Panc1 (cell line): ENCODE measurements at regions not wholly inside any gene's neighbourhood (a gene's known extent, or its start where the extent isn't known, plus 50 kb on each side); places are given as distances from the start of the nearest gene placed in this dataset.

ENCODE experiments used
- ATAC-seq: fragments of 200-7000 bp; cut with Tn5 transposase; 2 replicates; pipeline ENCODE4 v1.9.1; 2020; ENCODE audit warnings: mild to moderate bottlenecking, moderate library complexity
- BruUV-seq: library from RNA; stranded (reverse); fragments of 400-500 nt; replicated peaks from 2 replicates; lab custom pipeline; 2021; lab: Mats Ljungman, UMichigan
- CTCF ChIA-PET: fragments of 300-600 bp; sonication (Branson Sonifier 250); formaldehyde crosslinking; loops from one replicate; lab custom pipeline; 2022; ENCODE audit warnings: antibody characterized with exemption; lab: Charles Lee
- POLR2A ChIA-PET: fragments of 300-600 bp; sonication (Branson Sonifier 250); formaldehyde crosslinking; loops from one replicate; lab custom pipeline; 2022; ENCODE audit warnings: antibody characterized with exemption; lab: Charles Lee
- DNase-seq: peaks from one replicate; pipeline ENCODE4 v3.0.0-alpha.2; 2010; ENCODE audit warnings: low read depth, low spot score
- H3K27ac ChIP-seq: 2 replicates; pipeline ENCODE4 v1.5.1; 2011; ENCODE audit warnings: mild to moderate bottlenecking, low read length, inconsistent platforms
- H3K27me3 ChIP-seq: fragments of 200-500 bp; sonication (Bioruptor generic); 2 replicates; pipeline ENCODE4 v1.6.0; 2014; ENCODE audit warnings: low read length, inconsistent platforms; ENCODE audit not compliant: control insufficient read depth, insufficient read depth
- H3K36me3 ChIP-seq: fragments of 200-500 bp; sonication (Bioruptor generic); 2 replicates; pipeline ENCODE4 v1.5.1; 2014; ENCODE audit warnings: inconsistent platforms, mild to moderate bottlenecking, low read length, moderate library complexity; ENCODE audit not compliant: control insufficient read depth, insufficient read depth
- H3K4me1 ChIP-seq: 2 replicates; pipeline ENCODE4 v1.5.1; 2011; ENCODE audit warnings: inconsistent platforms, mild to moderate bottlenecking, low read length, moderate library complexity; ENCODE audit not compliant: control insufficient read depth, insufficient read depth
- H3K4me3 ChIP-seq, 2 experiments: 2 replicates each; pipeline ENCODE4 v1.5.1; 2011 to 2012; ENCODE audit warnings: low read depth in 2 of 2, low read length in 2 of 2, mild to moderate bottlenecking in 2 of 2, inconsistent platforms in 1 of 2, moderate library complexity in 1 of 2
- H3K9me3 ChIP-seq: fragments of 200-500 bp; sonication (Bioruptor generic); 2 replicates; pipeline ENCODE4 v1.5.1; 2014; ENCODE audit warnings: low read depth, mild to moderate bottlenecking, inconsistent platforms, low read length, moderate library complexity; ENCODE audit not compliant: control insufficient read depth, insufficient read depth
- POLR2AphosphoS5 ChIP-seq: IDR thresholded peaks from 2 replicates; pipeline ENCODE4 v1.6.1; 2012; ENCODE audit warnings: mild to moderate bottlenecking, low read depth, low read length, moderate library complexity
- SIN3A ChIP-seq: IDR thresholded peaks from 2 replicates; pipeline ENCODE4 v1.6.1; 2012; ENCODE audit warnings: low read depth, mild to moderate bottlenecking, low read length, moderate library complexity, borderline replicate concordance; ENCODE audit not compliant: insufficient read depth
- TCF7L2 ChIP-seq: IDR thresholded peaks from 2 replicates; pipeline ENCODE4 v1.6.1; 2011; ENCODE audit warnings: mild to moderate bottlenecking, low read depth, low read length, inconsistent platforms
- in situ Hi-C: cut with HindIII; loops from 2 replicates; pipeline ENCODE4 v1.10.0; 2016; ENCODE audit warnings: low sequenced_read_pairs, low pct_unique_long_range_greater_than_20kb
- intact Hi-C: fragments of 100-400 bp; cut with micrococcal nuclease; formaldehyde crosslinking; loops from one replicate; pipeline ENCODE4 v1.10.0; 2022; ENCODE audit not compliant: unreplicated experiment
- TF ChIP-seq, protein P1 (sequence below): fragments of 450-650 bp; IDR thresholded peaks from 2 replicates; pipeline ENCODE4 v1.5.1; 2017; ENCODE audit warnings: mild to moderate bottlenecking
- TF ChIP-seq, protein P2 (sequence below), 2 experiments: IDR thresholded peaks; 2 replicates each; pipeline ENCODE4 v1.6.1; 2011 to 2012; ENCODE audit warnings: low read depth in 2 of 2, control low read depth in 1 of 2, low read length in 1 of 2, mild to moderate bottlenecking in 1 of 2, moderate library complexity in 1 of 2; ENCODE audit not compliant: insufficient read depth in 1 of 2

DNA sequence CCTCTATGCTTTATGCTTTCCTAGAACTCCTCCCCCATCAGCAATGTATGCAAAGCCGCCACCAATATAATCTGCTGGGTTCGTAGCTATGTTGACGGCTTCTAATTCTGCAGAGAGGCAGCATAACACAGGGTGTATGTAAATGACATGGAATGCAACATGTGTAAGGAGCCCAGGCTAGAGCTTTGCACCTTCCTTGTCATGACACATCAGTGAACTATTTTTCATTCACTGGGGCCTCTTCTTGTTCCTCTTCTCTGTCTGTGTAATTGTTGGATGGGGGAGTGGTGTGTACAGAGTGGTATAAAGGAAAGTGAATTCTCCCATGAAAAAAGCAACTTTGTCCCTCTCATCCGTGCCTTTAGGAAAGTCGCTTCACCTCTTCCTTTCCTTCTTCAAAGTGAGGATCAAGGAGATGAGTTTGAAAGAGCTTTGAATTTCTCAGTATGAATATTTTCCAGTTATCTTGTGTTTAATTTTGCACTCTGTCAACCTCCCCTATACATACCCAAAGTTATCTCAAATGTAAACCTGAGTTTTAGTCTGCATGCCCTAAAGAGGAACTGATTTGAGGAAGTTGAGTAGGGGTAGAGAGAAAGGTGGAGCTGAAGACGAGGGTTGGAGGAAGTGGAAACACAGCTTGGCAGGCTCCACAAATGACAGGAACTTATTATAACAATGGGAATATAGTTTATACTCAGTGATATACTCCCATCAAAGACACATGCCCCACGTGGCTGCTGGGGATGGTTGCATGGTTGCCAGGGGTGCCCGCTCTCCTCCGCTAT lies 74.9 kb upstream of the ARL4C start:
- TF ChIP-seq POLR2AphosphoS5 (no peak), SIN3A (no peak), TCF7L2 (no peak)
- TF ChIP-seq, protein P1, sequence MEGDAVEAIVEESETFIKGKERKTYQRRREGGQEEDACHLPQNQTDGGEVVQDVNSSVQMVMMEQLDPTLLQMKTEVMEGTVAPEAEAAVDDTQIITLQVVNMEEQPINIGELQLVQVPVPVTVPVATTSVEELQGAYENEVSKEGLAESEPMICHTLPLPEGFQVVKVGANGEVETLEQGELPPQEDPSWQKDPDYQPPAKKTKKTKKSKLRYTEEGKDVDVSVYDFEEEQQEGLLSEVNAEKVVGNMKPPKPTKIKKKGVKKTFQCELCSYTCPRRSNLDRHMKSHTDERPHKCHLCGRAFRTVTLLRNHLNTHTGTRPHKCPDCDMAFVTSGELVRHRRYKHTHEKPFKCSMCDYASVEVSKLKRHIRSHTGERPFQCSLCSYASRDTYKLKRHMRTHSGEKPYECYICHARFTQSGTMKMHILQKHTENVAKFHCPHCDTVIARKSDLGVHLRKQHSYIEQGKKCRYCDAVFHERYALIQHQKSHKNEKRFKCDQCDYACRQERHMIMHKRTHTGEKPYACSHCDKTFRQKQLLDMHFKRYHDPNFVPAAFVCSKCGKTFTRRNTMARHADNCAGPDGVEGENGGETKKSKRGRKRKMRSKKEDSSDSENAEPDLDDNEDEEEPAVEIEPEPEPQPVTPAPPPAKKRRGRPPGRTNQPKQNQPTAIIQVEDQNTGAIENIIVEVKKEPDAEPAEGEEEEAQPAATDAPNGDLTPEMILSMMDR, result no peak
- TF ChIP-seq, protein P2, sequence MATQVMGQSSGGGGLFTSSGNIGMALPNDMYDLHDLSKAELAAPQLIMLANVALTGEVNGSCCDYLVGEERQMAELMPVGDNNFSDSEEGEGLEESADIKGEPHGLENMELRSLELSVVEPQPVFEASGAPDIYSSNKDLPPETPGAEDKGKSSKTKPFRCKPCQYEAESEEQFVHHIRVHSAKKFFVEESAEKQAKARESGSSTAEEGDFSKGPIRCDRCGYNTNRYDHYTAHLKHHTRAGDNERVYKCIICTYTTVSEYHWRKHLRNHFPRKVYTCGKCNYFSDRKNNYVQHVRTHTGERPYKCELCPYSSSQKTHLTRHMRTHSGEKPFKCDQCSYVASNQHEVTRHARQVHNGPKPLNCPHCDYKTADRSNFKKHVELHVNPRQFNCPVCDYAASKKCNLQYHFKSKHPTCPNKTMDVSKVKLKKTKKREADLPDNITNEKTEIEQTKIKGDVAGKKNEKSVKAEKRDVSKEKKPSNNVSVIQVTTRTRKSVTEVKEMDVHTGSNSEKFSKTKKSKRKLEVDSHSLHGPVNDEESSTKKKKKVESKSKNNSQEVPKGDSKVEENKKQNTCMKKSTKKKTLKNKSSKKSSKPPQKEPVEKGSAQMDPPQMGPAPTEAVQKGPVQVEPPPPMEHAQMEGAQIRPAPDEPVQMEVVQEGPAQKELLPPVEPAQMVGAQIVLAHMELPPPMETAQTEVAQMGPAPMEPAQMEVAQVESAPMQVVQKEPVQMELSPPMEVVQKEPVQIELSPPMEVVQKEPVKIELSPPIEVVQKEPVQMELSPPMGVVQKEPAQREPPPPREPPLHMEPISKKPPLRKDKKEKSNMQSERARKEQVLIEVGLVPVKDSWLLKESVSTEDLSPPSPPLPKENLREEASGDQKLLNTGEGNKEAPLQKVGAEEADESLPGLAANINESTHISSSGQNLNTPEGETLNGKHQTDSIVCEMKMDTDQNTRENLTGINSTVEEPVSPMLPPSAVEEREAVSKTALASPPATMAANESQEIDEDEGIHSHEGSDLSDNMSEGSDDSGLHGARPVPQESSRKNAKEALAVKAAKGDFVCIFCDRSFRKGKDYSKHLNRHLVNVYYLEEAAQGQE (IDR thresholded peaks at IDR 0.05; ENCODE audit: insufficient read depth in 1 of 2, low read depth in 2 of 2, low read length in 1 of 2), result no peak
- no peak overlapping the region for H3K4me3 ChIP-seq
- H3K4me1 ChIP-seq, result no peaks in the 10 kb centered on the region
- in situ Hi-C loops (no loop called here), intact Hi-C loops (no loop called here)
- H3K36me3 ChIP-seq, result no peaks in the 10 kb centered on the region
- BruUV-seq, result no TSS peak
- CTCF ChIA-PET, result no interaction called here
- H3K27me3 ChIP-seq, result no peaks in the 10 kb centered on the region
- DNase-seq (no peak), ATAC-seq (no peak)
- POLR2A ChIA-PET, result no interaction called here
- no peaks in the 10 kb centered on the region for H3K9me3 ChIP-seq
- H3K27ac ChIP-seq, result no peak overlapping the region

DNA sequence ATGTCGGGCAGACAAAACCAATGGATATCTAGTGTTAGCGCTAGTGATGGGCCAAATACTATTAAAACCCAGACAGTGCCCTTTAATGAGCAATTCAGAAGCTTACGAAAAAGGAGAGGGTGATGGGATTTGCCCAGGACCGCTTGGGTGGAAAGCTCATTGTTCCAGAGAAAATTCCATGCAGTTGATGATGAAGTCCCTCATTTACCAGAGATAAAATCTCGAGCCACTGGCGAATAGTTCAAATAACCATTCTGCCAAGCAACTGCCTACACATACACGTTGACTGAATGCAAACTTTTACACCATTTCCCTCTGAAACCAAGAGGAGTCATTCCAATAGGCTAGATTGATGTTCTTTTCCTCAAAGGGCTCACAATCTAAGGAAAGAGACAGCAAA lies 73.6 kb upstream of the ARL4C start:
- ATAC-seq (no peak), DNase-seq (no peak)
- no peak overlapping the region for H3K27ac ChIP-seq
- ChIA-PET POLR2A (no interaction called here), CTCF (no interaction called here)
- no peaks in the 10 kb centered on the region for H3K36me3 ChIP-seq
- H3K4me1 ChIP-seq, result no peaks in the 10 kb centered on the region
- H3K4me3 ChIP-seq, result no peak overlapping the region
- intact Hi-C loops (no loop called here), in situ Hi-C loops (no loop called here)
- H3K9me3 ChIP-seq, result no peaks in the 10 kb centered on the region
- no TSS peak for BruUV-seq
- TF ChIP-seq POLR2AphosphoS5 (no peak), TCF7L2 (no peak), SIN3A (no peak)
- TF ChIP-seq, protein P2 (IDR thresholded peaks at IDR 0.05; ENCODE audit: insufficient read depth in 1 of 2, low read depth in 2 of 2, low read length in 1 of 2), result no peak
- TF ChIP-seq, protein P1, result no peak
- no peaks in the 10 kb centered on the region for H3K27me3 ChIP-seq
